ENCODE measurements at regions not wholly inside any gene's neighbourhood (a gene's known extent, or its start where the extent isn't known, plus 50 kb on each side); places are given as distances from the start of the nearest gene placed in this dataset.
A peak's percentile ranks its signal among the peaks of the same experiment; 100 is the strongest.

GRCh38 chr18:49648811-49649210 lies 87.0 kb downstream of the LIPG start:
- TF ChIP-seq CTCF (IDR thresholded peaks at IDR 0.05; ENCODE audit: borderline replicate concordance, extremely low read depth, low read length, poor library complexity, severe bottlenecking): peak; percentile 18
- TF ChIP-seq EZH2 (IDR thresholded peaks at IDR 0.05; ENCODE audit: borderline replicate concordance, low read depth, low read length, severe bottlenecking): no peak
